HepG2 (cell line): ENCODE measurements at regions not wholly inside any gene's neighbourhood (a gene's known extent, or its start where the extent isn't known, plus 50 kb on each side); places are given as distances from the start of the nearest gene placed in this dataset.

Experiments
- ATAC-seq: fragments of 200-7000 bp; cut with Tn5 transposase; 3 replicates; pipeline ENCODE4 v1.9.1; 2020; ENCODE audit warnings: mild to moderate bottlenecking, moderate library complexity
- BruUV-seq: library from RNA; stranded (reverse); fragments of 400-500 nt; replicated peaks from 2 replicates; lab custom pipeline; 2021; lab: Mats Ljungman, UMichigan
- CTCF ChIA-PET: fragments of 300-600 bp; formaldehyde crosslinking; extraction: SDS; loops from one replicate; lab custom pipeline; 2021; ENCODE audit warnings: low total read pairs, inconsistent platforms, low intra/inter-chr PET ratio; lab: Yijun Ruan, JAX
- POLR2A ChIA-PET: fragments of 350-600 bp; sonication (Branson Sonifier 250); formaldehyde crosslinking; loops from one replicate; lab custom pipeline; 2020; ENCODE audit warnings: antibody characterized with exemption, inconsistent platforms; lab: Yijun Ruan, JAX
- DNase-seq: peaks from one replicate; pipeline ENCODE4 v3.0.0-alpha.2; 2015; ENCODE audit warnings: low spot score
- FAIRE-seq: peaks from 3 replicates; lab custom pipeline; 2011; peaks lifted over from hg19 to GRCh38; lab: Jason Lieb, UNC
- H2AFZ ChIP-seq: one replicate; pipeline ENCODE4 v1.6.1; 2011; ENCODE audit warnings: low read length, inconsistent platforms
- H3K27ac ChIP-seq: fragments of 300-600 bp; 3 replicates; pipeline ENCODE4 v1.8.0; 2011; ENCODE audit warnings: mixed run types, mild to moderate bottlenecking, mixed read lengths, low read length, inconsistent platforms; ENCODE audit not compliant: insufficient read depth; ENCODE audit errors: extremely low read length
- H3K27me3 ChIP-seq, 2 experiments: fragments of 200-600 bp in 1 of 2; 2 replicates in 1 of 2; 3 replicates in 1 of 2; pipeline versions ENCODE4 v1.6.0 to v1.8.0; 2011; ENCODE audit warnings: low read length in 2 of 2, mild to moderate bottlenecking in 2 of 2, moderate library complexity in 2 of 2, inconsistent platforms in 1 of 2; ENCODE audit not compliant: insufficient read depth in 2 of 2, control insufficient read depth in 1 of 2
- H3K36me3 ChIP-seq, 2 experiments: fragments of 200-600 bp in 1 of 2; replicated peaks in 1 of 2; 2 replicates in 1 of 2; 3 replicates in 1 of 2; pipeline versions ENCODE4 v1.5.1 to v1.8.0; 2011; ENCODE audit warnings: low read length in 2 of 2, inconsistent platforms in 1 of 2; ENCODE audit not compliant: insufficient read depth in 2 of 2, control insufficient read depth in 1 of 2
- H3K4me1 ChIP-seq: 2 replicates; pipeline ENCODE4 v1.5.1; 2012; ENCODE audit warnings: low read length, inconsistent platforms; ENCODE audit not compliant: insufficient read depth
- H3K4me2 ChIP-seq: 2 replicates; pipeline ENCODE4 v1.6.0; 2011; ENCODE audit warnings: low read depth, low read length, inconsistent platforms
- H3K4me3 ChIP-seq, 3 experiments: fragments of 200-600 bp in 1 of 3; sonication (generic), shearing (Covaris generic) in 1 of 3; replicated peaks in 1 of 3; 2 replicates each; pipeline ENCODE4 v1.5.1; 2011 to 2016; ENCODE audit warnings: low read length in 3 of 3, inconsistent platforms in 2 of 3, low read depth in 2 of 3, mild to moderate bottlenecking in 2 of 3, control low read depth in 1 of 3, mixed read lengths in 1 of 3; ENCODE audit not compliant: insufficient read depth in 1 of 3
- H3K79me2 ChIP-seq: one replicate; pipeline ENCODE4 v1.6.1; 2011; ENCODE audit warnings: low read length, inconsistent platforms; ENCODE audit not compliant: insufficient read depth
- H3K9ac ChIP-seq: 2 replicates; pipeline ENCODE4 v1.6.0; 2011; ENCODE audit warnings: mild to moderate bottlenecking, low read depth, low read length, inconsistent platforms; ENCODE audit not compliant: insufficient read depth
- H3K9me3 ChIP-seq: 2 replicates; pipeline ENCODE4 v1.5.1; 2012; ENCODE audit warnings: mild to moderate bottlenecking, low read length
- H4K20me1 ChIP-seq: 2 replicates; pipeline ENCODE4 v1.6.0; 2011; ENCODE audit warnings: inconsistent platforms, mild to moderate bottlenecking, low read length, moderate library complexity; ENCODE audit not compliant: insufficient read depth
- AGO1 ChIP-seq: fragments of 200-400 bp; formaldehyde crosslinking; IDR thresholded peaks from 2 replicates; pipeline ENCODE4 v1.6.1; 2017; ENCODE audit warnings: mild to moderate bottlenecking, low read depth, low read length, moderate library complexity; ENCODE audit not compliant: poor library complexity, severe bottlenecking
- EP300 ChIP-seq, 3 experiments: sonication (generic) in 1 of 3; formaldehyde crosslinking in 1 of 3; IDR thresholded peaks; 2 replicates each; pipeline versions ENCODE4 v1.5.1 to v1.6.1; 2011 to 2020; ENCODE audit warnings: low read depth in 2 of 3, low read length in 2 of 3, borderline replicate concordance in 1 of 3, improper control_type of control experiment in 1 of 3, mild to moderate bottlenecking in 1 of 3, missing genetic modification reagents in 1 of 3, moderate library complexity in 1 of 3
- NAIF1 ChIP-seq: sonication (generic); formaldehyde crosslinking; IDR thresholded peaks from 2 replicates; pipeline ENCODE4 v1.5.0; 2020; ENCODE audit warnings: mild to moderate bottlenecking, missing genetic modification reagents, borderline replicate concordance
- PLRG1 ChIP-seq: fragments of 450-650 bp; conservative IDR thresholded peaks from 2 replicates; pipeline ENCODE4 v1.6.1; 2016
- RFX5 ChIP-seq: IDR thresholded peaks from 2 replicates; pipeline ENCODE4 v1.6.1; 2011; ENCODE audit warnings: low read depth, low read length, improper control_type of control experiment
- ZBTB39 ChIP-seq: sonication (generic); formaldehyde crosslinking; IDR thresholded peaks from 2 replicates; pipeline ENCODE4 v1.5.0; 2020; ENCODE audit warnings: missing genetic modification reagents
- ZBTB8A ChIP-seq: sonication (generic); formaldehyde crosslinking; IDR thresholded peaks from 2 replicates; pipeline ENCODE4 v1.4.0; 2020; ENCODE audit warnings: mild to moderate bottlenecking, low read depth, missing genetic modification reagents, borderline replicate concordance
- ZNF256 ChIP-seq: sonication (generic); formaldehyde crosslinking; conservative IDR thresholded peaks from 2 replicates; pipeline ENCODE4 v1.4.0; 2020; ENCODE audit warnings: missing genetic modification reagents
- ZNF513 ChIP-seq: sonication (generic); formaldehyde crosslinking; conservative IDR thresholded peaks from 2 replicates; pipeline ENCODE4 v1.5.0; 2020; ENCODE audit warnings: missing genetic modification reagents
- ZNF564 ChIP-seq: sonication (generic); formaldehyde crosslinking; IDR thresholded peaks from 2 replicates; pipeline ENCODE4 v1.8.1; 2023; ENCODE audit warnings: mild to moderate bottlenecking, missing genetic modification reagents
- ZNF589 ChIP-seq: sonication (generic); formaldehyde crosslinking; conservative IDR thresholded peaks from 2 replicates; pipeline ENCODE4 v1.8.0; 2022; ENCODE audit warnings: mild to moderate bottlenecking, moderate library complexity, missing genetic modification reagents
- ZNF609 ChIP-seq: sonication (generic); formaldehyde crosslinking; IDR thresholded peaks from 2 replicates; pipeline ENCODE4 v1.4.0; 2020; ENCODE audit warnings: mild to moderate bottlenecking, missing genetic modification reagents, borderline replicate concordance
- ZNF660 ChIP-seq: sonication (generic); formaldehyde crosslinking; IDR thresholded peaks from 2 replicates; pipeline ENCODE4 v1.5.1; 2020; ENCODE audit warnings: mild to moderate bottlenecking, low read depth, missing genetic modification reagents, borderline replicate concordance
- ZNF737 ChIP-seq: sonication (generic); formaldehyde crosslinking; IDR thresholded peaks from 2 replicates; pipeline ENCODE4 v1.5.0; 2020; ENCODE audit warnings: missing genetic modification reagents, mild to moderate bottlenecking, borderline replicate concordance
- WGBS: methylation state at CpG from one replicate; pipeline ENCODE4 v1.1.6; 2017; ENCODE audit warnings: low lambda C conversion rate; 5-methylcytosine and 5-hydroxymethylcytosine counted together
- in situ Hi-C: cut with HindIII; loops from 2 replicates; pipeline ENCODE4 v1.10.0; 2017; ENCODE audit warnings: low pct_unique_long_range_greater_than_20kb; ENCODE audit not compliant: extremely low pct_ligation_motif_present
- intact Hi-C: fragments of 100-400 bp; cut with micrococcal nuclease; formaldehyde crosslinking; loops from one replicate; pipeline ENCODE4 v1.10.0; 2022; ENCODE audit not compliant: unreplicated experiment

- Histone ChIP-seq H3K27ac (no peak overlapping the region), H3K9ac (no peak overlapping the region), H3K79me2 (no peaks in the 10 kb centered on the region), H2AFZ (no peak overlapping the region), H3K27me3 (no peaks in the 10 kb centered on the region), H3K9me3 (no peaks in the 10 kb centered on the region), H3K4me2 (no peak overlapping the region), H3K36me3 (no peaks in the 10 kb centered on the region), H3K4me1 (no peaks in the 10 kb centered on the region), H4K20me1 (no peaks in the 10 kb centered on the region), H3K4me3 (no peak overlapping the region)
- DNase-seq = no peak
- no peak for ATAC-seq
- intact Hi-C loops (no loop called here), in situ Hi-C loops (no loop called here)
- ChIA-PET CTCF (no interaction called here), POLR2A (no interaction called here)
- WGBS = 25% methylated on average over 5 of the region's 5 CpGs
- no peak for FAIRE-seq
- TF ChIP-seq NAIF1 (CRISPR knock-in tag) = no peak
- no peak for TF ChIP-seq AGO1
- no peak for TF ChIP-seq ZBTB39
- no peak for TF ChIP-seq ZNF737
- no peak for TF ChIP-seq EP300 (IDR thresholded peaks at IDR 0.05; ENCODE audit: low read depth in 2 of 2, low read length in 2 of 2)
- no peak for TF ChIP-seq EP300 (CRISPR knock-in tag; IDR thresholded peaks at IDR 0.05; ENCODE audit: borderline replicate concordance)
- TF ChIP-seq ZNF513 = no peak
- TF ChIP-seq ZNF660 (CRISPR knock-in tag) = no peak
- no peak for TF ChIP-seq RFX5
- TF ChIP-seq PLRG1 = no peak
- no peak for TF ChIP-seq ZNF564 (CRISPR knock-in tag)
- no peak for TF ChIP-seq ZBTB8A (CRISPR knock-in tag)
- TF ChIP-seq ZNF589 (CRISPR knock-in tag) = no peak
- no peak for TF ChIP-seq ZNF256 (CRISPR knock-in tag)
- no peak for TF ChIP-seq ZNF609 (CRISPR knock-in tag)
- no TSS peak for BruUV-seq
These were observed 58.5 kb upstream of the C1orf87 start for GRCh38 chr1:60132108-60132507.
